ENCODE measurements at regions not wholly inside any gene's neighbourhood (a gene's known extent, or its start where the extent isn't known, plus 50 kb on each side); places are given as distances from the start of the nearest gene placed in this dataset.

GRCh38 chr5:57986761-57987341, 473.0 kb downstream of the PLK2 start:
- TF ChIP-seq EZH2phosphoT487 (IDR thresholded peaks at IDR 0.05) = no peak
- TF ChIP-seq CTCF (IDR thresholded peaks at IDR 0.05) = no peak
- TF ChIP-seq EZH2 (IDR thresholded peaks at IDR 0.05) = no peak
- Histone ChIP-seq H3K79me2 (ENCODE audit: low read depth) (no peaks in the 10 kb centered on the region), H3K27me3 (no peaks in the 10 kb centered on the region), H3K4me3 (no peak overlapping the region), H3K36me3 (no peaks in the 10 kb centered on the region), H3K4me2 (no peak overlapping the region), H3K4me1 (no peaks in the 10 kb centered on the region), H4K20me1 (ENCODE audit: low read depth) (no peaks in the 10 kb centered on the region), H3F3A (ENCODE audit: low read depth) (no peaks in the 10 kb centered on the region), H3K27ac (no peak overlapping the region), H3K9ac (no peak overlapping the region), H3K9me3 (ENCODE audit: low read depth) (no peaks in the 10 kb centered on the region), H2AFZ (replicated peaks) (no peak overlapping the region)
- H3K4me3 Mint-ChIP-seq = no peak overlapping the region
- no peak overlapping the region for H3K27ac Mint-ChIP-seq
- H3K9me3 Mint-ChIP-seq = no peaks in the 10 kb centered on the region
- H3K4me1 Mint-ChIP-seq = peaks cover 21% of the 10 kb centered on the region
- no peak for DNase-seq (ENCODE audit: low spot score)
- H3K27me3 Mint-ChIP-seq (ENCODE audit: insufficient read depth, low read depth) = no peaks in the 10 kb centered on the region
- no peaks in the 10 kb centered on the region for H3K36me3 Mint-ChIP-seq

- Mint-ChIP-seq H3K9me3 (no peaks in the 10 kb centered on the region), H3K27me3 (ENCODE audit: insufficient read depth, low read depth) (no peaks in the 10 kb centered on the region), H3K4me1 (peaks cover 12% of the 10 kb centered on the region), H3K27ac (no peak overlapping the region), H3K36me3 (no peaks in the 10 kb centered on the region), H3K4me3 (no peak overlapping the region)
- Histone ChIP-seq H4K20me1 (ENCODE audit: low read depth) (no peaks in the 10 kb centered on the region), H2AFZ (replicated peaks) (no peak overlapping the region), H3K4me1 (no peaks in the 10 kb centered on the region), H3K27me3 (no peaks in the 10 kb centered on the region), H3K27ac (no peak overlapping the region), H3K4me2 (no peak overlapping the region), H3F3A (ENCODE audit: low read depth) (no peaks in the 10 kb centered on the region), H3K9ac (no peak overlapping the region), H3K36me3 (no peaks in the 10 kb centered on the region), H3K9me3 (ENCODE audit: low read depth) (no peaks in the 10 kb centered on the region), H3K79me2 (ENCODE audit: low read depth) (no peaks in the 10 kb centered on the region), H3K4me3 (no peak overlapping the region)
- no peak for TF ChIP-seq EZH2 (IDR thresholded peaks at IDR 0.05)
- TF ChIP-seq EZH2phosphoT487 (IDR thresholded peaks at IDR 0.05) = no peak
- no peak for TF ChIP-seq CTCF (IDR thresholded peaks at IDR 0.05)
- no peak for DNase-seq (ENCODE audit: low spot score)
These were observed 476.5 kb downstream of the PLK2 start for GRCh38 chr5:57983426-57983825.

- no peak overlapping the region for H3K27ac ChIP-seq
- Mint-ChIP-seq H3K36me3 (no peaks in the 10 kb centered on the region), H3K4me1 (no peaks in the 10 kb centered on the region), H3K4me3 (no peak overlapping the region), H3K27ac (no peak overlapping the region), H3K27me3 (ENCODE audit: insufficient read depth, low read depth) (no peaks in the 10 kb centered on the region), H3K9me3 (peaks cover 3% of the 10 kb centered on the region)
- H3K9ac ChIP-seq = no peak overlapping the region
- no peaks in the 10 kb centered on the region for H3F3A ChIP-seq (ENCODE audit: low read depth)
- no peak overlapping the region for H2AFZ ChIP-seq (replicated peaks)
- H3K9me3 ChIP-seq (ENCODE audit: low read depth) = no peaks in the 10 kb centered on the region
- H4K20me1 ChIP-seq (ENCODE audit: low read depth) = no peaks in the 10 kb centered on the region
- H3K4me2 ChIP-seq = no peak overlapping the region
- H3K36me3 ChIP-seq = no peaks in the 10 kb centered on the region
- no peaks in the 10 kb centered on the region for H3K4me1 ChIP-seq
- no peak for DNase-seq (ENCODE audit: low spot score)
- H3K4me3 ChIP-seq = no peak overlapping the region
- TF ChIP-seq EZH2 (IDR thresholded peaks at IDR 0.05) (no peak), EZH2phosphoT487 (IDR thresholded peaks at IDR 0.05) (no peak), CTCF (IDR thresholded peaks at IDR 0.05) (no peak)
- no peaks in the 10 kb centered on the region for H3K79me2 ChIP-seq (ENCODE audit: low read depth)
- no peaks in the 10 kb centered on the region for H3K27me3 ChIP-seq
These were observed 480.2 kb downstream of the PLK2 start for GRCh38 chr5:57979671-57980070.
